Osteoblast (primary cell): ENCODE measurements at regions not wholly inside any gene's neighbourhood (a gene's known extent, or its start where the extent isn't known, plus 50 kb on each side); places are given as distances from the start of the nearest gene placed in this dataset.

ENCODE experiments used
- DNase-seq: peaks from one replicate; pipeline ENCODE4 v3.0.0; 2011; ENCODE audit warnings: low spot score, mixed read lengths; ENCODE audit not compliant: insufficient read length; ENCODE audit errors: missing footprints
- H2AFZ ChIP-seq: 2 replicates; pipeline ENCODE4 v1.6.0; 2011; ENCODE audit warnings: mild to moderate bottlenecking, low read length
- H3K27ac ChIP-seq: 2 replicates; pipeline ENCODE4 v1.5.1; 2011; ENCODE audit warnings: mild to moderate bottlenecking, low read depth, low read length, moderate library complexity
- H3K27me3 ChIP-seq: 2 replicates; pipeline ENCODE4 v1.6.0; 2012; ENCODE audit warnings: mild to moderate bottlenecking, control low read depth, inconsistent platforms, low read length, moderate library complexity; ENCODE audit not compliant: insufficient read depth
- H3K36me3 ChIP-seq: 2 replicates; pipeline ENCODE4 v1.5.1; 2011; ENCODE audit warnings: mild to moderate bottlenecking, low read length, control low read depth, moderate library complexity; ENCODE audit not compliant: insufficient read depth
- H3K4me1 ChIP-seq: 2 replicates; pipeline ENCODE4 v1.5.1; 2011; ENCODE audit warnings: mild to moderate bottlenecking, low read length, control low read depth, moderate library complexity; ENCODE audit not compliant: insufficient read depth
- H3K4me2 ChIP-seq: 2 replicates; pipeline ENCODE4 v1.6.0; 2011; ENCODE audit warnings: mild to moderate bottlenecking, low read length; ENCODE audit not compliant: insufficient read depth
- H3K4me3 ChIP-seq: fragments of 200-600 bp; sonication (generic); 3 replicates; pipeline ENCODE4 v1.5.1; 2012; ENCODE audit warnings: mild to moderate bottlenecking, low read length, inconsistent platforms; ENCODE audit not compliant: insufficient read depth
- H3K79me2 ChIP-seq: 2 replicates; pipeline ENCODE4 v1.6.0; 2012; ENCODE audit warnings: mild to moderate bottlenecking, low read length, control low read depth, inconsistent platforms; ENCODE audit not compliant: insufficient read depth
- H3K9me3 ChIP-seq: 2 replicates; pipeline ENCODE4 v1.5.1; 2011; ENCODE audit warnings: low read depth, low read length, control low read depth
- H4K20me1 ChIP-seq: 2 replicates; pipeline ENCODE4 v1.6.0; 2012; ENCODE audit warnings: mild to moderate bottlenecking, low read length, control low read depth; ENCODE audit not compliant: insufficient read depth
- TF ChIP-seq, protein P1 (sequence below): IDR thresholded peaks from 2 replicates; pipeline ENCODE4 v1.5.1; 2011; ENCODE audit warnings: mild to moderate bottlenecking, low read depth, low read length, moderate library complexity; ENCODE audit errors: extremely low read depth

DNA sequence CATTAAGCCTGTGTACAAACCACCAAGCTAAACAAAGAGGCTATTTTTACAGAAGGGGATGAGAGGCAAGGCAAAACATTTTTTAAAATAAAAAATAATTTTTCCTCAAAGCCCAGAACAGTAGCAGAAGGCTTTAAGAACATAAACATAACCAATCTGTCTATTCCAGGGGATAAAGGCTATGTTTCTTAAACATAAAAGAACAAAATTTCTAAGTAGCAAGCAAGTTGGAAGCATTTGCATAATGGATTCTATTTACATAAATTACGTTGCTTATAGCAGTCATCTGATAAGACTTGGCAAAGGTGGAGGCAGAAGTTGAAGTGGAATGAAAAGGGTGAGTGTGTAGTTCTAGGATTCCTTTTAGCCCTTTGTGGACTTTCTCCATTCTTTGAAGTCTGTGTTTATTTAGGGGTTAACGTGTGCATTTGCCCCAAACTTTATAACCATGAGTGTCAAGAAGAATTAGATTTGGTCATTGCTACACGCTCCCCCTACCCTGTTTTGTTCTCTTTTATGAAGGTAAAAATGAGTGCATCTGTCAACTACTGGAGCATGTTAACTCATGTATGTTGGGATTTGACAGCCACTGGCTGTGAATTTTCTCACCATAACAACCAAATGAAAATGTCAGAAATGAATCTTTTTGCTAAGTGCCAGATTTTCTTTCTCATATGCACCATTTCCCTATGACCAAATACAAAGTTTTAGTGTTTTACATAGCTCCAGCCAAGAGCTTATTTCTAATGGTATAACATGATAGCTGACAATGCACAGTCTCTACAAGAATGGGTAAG, 378.4 kb upstream of the IGFBP7 start:
- no peaks in the 10 kb centered on the region for H3K4me1 ChIP-seq
- no peak for DNase-seq
- no peak overlapping the region for H3K4me3 ChIP-seq
- no peaks in the 10 kb centered on the region for H3K36me3 ChIP-seq
- H3K27ac ChIP-seq: no peak overlapping the region
- H3K9me3 ChIP-seq: no peaks in the 10 kb centered on the region
- TF ChIP-seq, protein P1, sequence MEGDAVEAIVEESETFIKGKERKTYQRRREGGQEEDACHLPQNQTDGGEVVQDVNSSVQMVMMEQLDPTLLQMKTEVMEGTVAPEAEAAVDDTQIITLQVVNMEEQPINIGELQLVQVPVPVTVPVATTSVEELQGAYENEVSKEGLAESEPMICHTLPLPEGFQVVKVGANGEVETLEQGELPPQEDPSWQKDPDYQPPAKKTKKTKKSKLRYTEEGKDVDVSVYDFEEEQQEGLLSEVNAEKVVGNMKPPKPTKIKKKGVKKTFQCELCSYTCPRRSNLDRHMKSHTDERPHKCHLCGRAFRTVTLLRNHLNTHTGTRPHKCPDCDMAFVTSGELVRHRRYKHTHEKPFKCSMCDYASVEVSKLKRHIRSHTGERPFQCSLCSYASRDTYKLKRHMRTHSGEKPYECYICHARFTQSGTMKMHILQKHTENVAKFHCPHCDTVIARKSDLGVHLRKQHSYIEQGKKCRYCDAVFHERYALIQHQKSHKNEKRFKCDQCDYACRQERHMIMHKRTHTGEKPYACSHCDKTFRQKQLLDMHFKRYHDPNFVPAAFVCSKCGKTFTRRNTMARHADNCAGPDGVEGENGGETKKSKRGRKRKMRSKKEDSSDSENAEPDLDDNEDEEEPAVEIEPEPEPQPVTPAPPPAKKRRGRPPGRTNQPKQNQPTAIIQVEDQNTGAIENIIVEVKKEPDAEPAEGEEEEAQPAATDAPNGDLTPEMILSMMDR: no peak
- H3K79me2 ChIP-seq: no peaks in the 10 kb centered on the region
- no peak overlapping the region for H3K4me2 ChIP-seq
- no peak overlapping the region for H2AFZ ChIP-seq
- no peaks in the 10 kb centered on the region for H3K27me3 ChIP-seq
- H4K20me1 ChIP-seq: no peaks in the 10 kb centered on the region

DNA sequence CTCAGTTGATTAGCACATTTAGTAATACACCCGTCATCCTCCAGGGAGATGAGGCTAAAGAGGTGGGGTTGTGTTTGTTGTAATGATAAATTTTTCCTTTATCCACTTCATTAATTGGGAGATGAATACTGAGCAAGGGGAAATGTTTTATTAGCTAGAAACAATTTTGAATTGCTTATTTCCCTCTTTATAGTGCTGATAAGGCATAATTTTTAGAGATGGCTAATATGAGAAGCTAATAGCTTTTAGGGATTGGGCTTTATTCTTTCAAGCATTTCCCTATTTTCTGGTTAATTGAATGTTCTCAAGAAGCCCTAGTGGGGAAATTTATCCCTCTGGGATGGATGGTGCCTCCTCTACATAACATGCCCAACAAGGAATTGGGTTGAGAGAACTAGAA, 365.2 kb upstream of the IGFBP7 start:
- H3K79me2 ChIP-seq: no peaks in the 10 kb centered on the region
- H3K4me2 ChIP-seq: no peak overlapping the region
- H3K27ac ChIP-seq: no peak overlapping the region
- H3K27me3 ChIP-seq: no peaks in the 10 kb centered on the region
- H3K4me3 ChIP-seq: no peak overlapping the region
- H3K36me3 ChIP-seq: no peaks in the 10 kb centered on the region
- no peaks in the 10 kb centered on the region for H3K9me3 ChIP-seq
- no peaks in the 10 kb centered on the region for H4K20me1 ChIP-seq
- TF ChIP-seq, protein P1: no peak
- H3K4me1 ChIP-seq: no peaks in the 10 kb centered on the region
- no peak overlapping the region for H2AFZ ChIP-seq
- no peak for DNase-seq

DNA sequence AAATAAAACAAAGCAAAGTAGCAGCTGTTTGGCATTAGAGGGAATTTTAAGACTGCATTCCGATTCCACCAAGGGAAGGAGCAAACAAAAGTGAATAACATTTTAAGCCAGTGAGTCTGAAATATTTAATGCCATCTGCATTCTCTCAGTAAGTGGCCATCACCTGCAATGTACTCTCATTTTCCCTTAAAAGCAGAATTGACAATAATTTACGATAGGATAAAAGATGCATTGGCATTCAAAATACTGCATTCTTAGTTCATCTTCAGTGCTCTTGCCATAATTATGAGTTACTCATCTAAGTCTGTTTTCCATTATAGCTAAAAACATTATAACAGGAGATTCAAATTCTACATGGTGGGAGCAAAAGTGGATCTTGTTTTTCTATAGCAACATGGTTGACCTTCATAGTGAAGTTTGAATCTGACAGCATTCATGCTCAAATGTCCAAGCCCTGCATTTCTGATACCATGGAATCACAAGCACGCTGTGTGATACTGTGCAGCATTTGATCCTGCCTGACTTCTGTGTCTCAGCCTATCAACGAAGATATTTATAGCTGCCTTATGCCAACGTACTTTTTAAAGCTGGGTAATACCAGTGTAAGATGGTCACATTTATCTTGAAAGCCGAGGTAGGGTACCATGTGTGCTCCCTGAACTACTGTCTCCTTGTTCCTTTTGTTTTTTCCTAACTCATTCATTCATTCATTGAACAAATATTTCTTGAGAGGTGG, 355.3 kb upstream of the IGFBP7 start:
- Histone ChIP-seq H3K27ac (no peak overlapping the region), H3K4me2 (no peak overlapping the region), H3K4me1 (no peaks in the 10 kb centered on the region), H3K27me3 (no peaks in the 10 kb centered on the region), H3K79me2 (no peaks in the 10 kb centered on the region), H3K4me3 (no peak overlapping the region), H4K20me1 (no peaks in the 10 kb centered on the region), H3K36me3 (no peaks in the 10 kb centered on the region), H3K9me3 (no peaks in the 10 kb centered on the region), H2AFZ (no peak overlapping the region)
- TF ChIP-seq, protein P1: no peak
- no peak for DNase-seq

DNA sequence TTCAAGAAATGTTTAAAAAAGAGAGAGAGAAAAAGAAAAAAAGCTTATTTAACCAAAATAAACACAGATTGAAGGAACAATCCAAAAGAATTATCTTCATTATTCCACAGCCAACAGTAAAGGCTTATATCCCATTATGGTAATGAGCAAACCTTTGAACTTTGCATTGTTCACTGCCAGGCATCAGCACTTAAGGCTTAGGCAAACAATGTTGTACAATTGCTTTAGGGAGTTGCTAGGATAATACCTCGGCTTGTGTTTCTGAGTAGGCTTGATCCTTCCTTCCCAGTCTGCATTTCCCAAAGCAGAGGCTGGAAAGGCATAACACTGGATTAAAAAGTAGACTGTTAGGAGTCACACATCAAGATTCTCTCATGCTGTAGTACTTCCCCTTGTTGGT, 352.7 kb upstream of the IGFBP7 start:
- no peak for DNase-seq

More for the DNA sequence above, 352.7 kb upstream of the IGFBP7 start:
- no peaks in the 10 kb centered on the region for H3K4me1 ChIP-seq
- no peak overlapping the region for H3K27ac ChIP-seq
- no peaks in the 10 kb centered on the region for H4K20me1 ChIP-seq
- H3K4me3 ChIP-seq: no peak overlapping the region
- no peak overlapping the region for H3K4me2 ChIP-seq
- H3K36me3 ChIP-seq: no peaks in the 10 kb centered on the region
- H3K27me3 ChIP-seq: no peaks in the 10 kb centered on the region
- H3K79me2 ChIP-seq: no peaks in the 10 kb centered on the region
- H2AFZ ChIP-seq: no peak overlapping the region
- TF ChIP-seq, protein P1: no peak
- no peaks in the 10 kb centered on the region for H3K9me3 ChIP-seq
